ENCODE measurements at regions not wholly inside any gene's neighbourhood (a gene's known extent, or its start where the extent isn't known, plus 50 kb on each side); places are given as distances from the start of the nearest gene placed in this dataset.

- no peak for DNase-seq
Observed at GRCh38 chr6:100267721-100268123, 197.0 kb downstream of the SIM1 start.

GRCh38 chr6:100266494-100267401 is 198.0 kb downstream of the SIM1 start:
- no peak for DNase-seq

GRCh38 chr6:100262086-100262485 is 202.6 kb downstream of the SIM1 start:
- DNase-seq = no peak

GRCh38 chr6:100261486-100261885 is 203.2 kb downstream of the SIM1 start:
- no peak for DNase-seq

- no peak for DNase-seq
Observed at GRCh38 chr6:100260584-100260983, 204.1 kb downstream of the SIM1 start.

- no peak for DNase-seq
Observed at GRCh38 chr6:100259865-100260264, 204.9 kb downstream of the SIM1 start.

- DNase-seq = no peak
Observed at GRCh38 chr6:100258752-100259151, 206.0 kb downstream of the SIM1 start.

- no peak for DNase-seq
Observed at GRCh38 chr6:100257793-100258395, 206.8 kb downstream of the SIM1 start.

- no peak for DNase-seq
Observed at GRCh38 chr6:100255701-100256100, 209.0 kb downstream of the SIM1 start.

GRCh38 chr6:100247123-100247522 is 217.6 kb downstream of the SIM1 start:
- DNase-seq = no peak

GRCh38 chr6:100246206-100246605 is 218.5 kb downstream of the SIM1 start:
- DNase-seq = no peak

GRCh38 chr6:100240798-100241197 is 223.9 kb downstream of the SIM1 start:
- DNase-seq = no peak

GRCh38 chr6:100237821-100238220 is 226.9 kb downstream of the SIM1 start:
- DNase-seq = no peak

- DNase-seq = no peak
Observed at GRCh38 chr6:100236389-100236788, 228.3 kb downstream of the SIM1 start.

GRCh38 chr6:100235631-100236030 is 229.1 kb downstream of the SIM1 start:
- DNase-seq = no peak

GRCh38 chr6:100234625-100235024 is 230.1 kb downstream of the SIM1 start:
- no peak for DNase-seq

GRCh38 chr6:100232781-100233573 is 231.7 kb downstream of the SIM1 start:
- DNase-seq = no peak

GRCh38 chr6:100230953-100231316 is 233.8 kb downstream of the SIM1 start:
- DNase-seq = no peak

GRCh38 chr6:100230115-100230952 is 234.4 kb downstream of the SIM1 start:
- no peak for DNase-seq

- no peak for DNase-seq
Observed at GRCh38 chr6:100229512-100229911, 235.2 kb downstream of the SIM1 start.

GRCh38 chr6:100228834-100229441 is 234.9 kb upstream of the MCHR2 start:
- peak; percentile 26 for DNase-seq

- DNase-seq = no peak
Observed at GRCh38 chr6:100228437-100228833, 234.4 kb upstream of the MCHR2 start.
